ELF-1 (cell line): ENCODE measurements at regions not wholly inside any gene's neighbourhood (a gene's known extent, or its start where the extent isn't known, plus 50 kb on each side); places are given as distances from the start of the nearest gene placed in this dataset.
A peak's percentile ranks its signal among the peaks of the same experiment; 100 is the strongest.
"Not testable (repeated sequence)": the region's sequence is repeated elsewhere in the genome, so short reads cannot be mapped to it uniquely, and the experiment has no call there.

Experiments used
- DNase-seq: peaks from one replicate; pipeline ENCODE4 v3.0.0-alpha.2; 2016; ENCODE audit warnings: low read depth, low spot score

- not testable (repeated sequence) for DNase-seq
Observed at GRCh38 chr19:23535901-23536300, 140.6 kb upstream of the ZNF91 start.

- DNase-seq = not testable (repeated sequence)
Observed at GRCh38 chr19:23533441-23533840, 138.2 kb upstream of the ZNF91 start.

- no peak for DNase-seq
Observed at GRCh38 chr19:23531976-23532375, 136.7 kb upstream of the ZNF91 start.

- no peak for DNase-seq
Observed at GRCh38 chr19:23531231-23531790, 136.0 kb upstream of the ZNF91 start.

- DNase-seq = no peak
Observed at GRCh38 chr19:23528376-23528775, 133.1 kb upstream of the ZNF91 start.

GRCh38 chr19:23527797-23528196 lies 132.5 kb upstream of the ZNF91 start:
- DNase-seq = no peak

GRCh38 chr19:23526302-23526701 lies 131.0 kb upstream of the ZNF91 start:
- DNase-seq = no peak

- DNase-seq = peak; percentile 19
Observed at GRCh38 chr19:23525276-23525852, 130.1 kb upstream of the ZNF91 start.

GRCh38 chr19:23523863-23524262 lies 128.6 kb upstream of the ZNF91 start:
- DNase-seq = no peak

GRCh38 chr19:23522431-23522830 lies 127.2 kb upstream of the ZNF91 start:
- DNase-seq = no peak

GRCh38 chr19:23521471-23521870 lies 126.2 kb upstream of the ZNF91 start:
- DNase-seq = no peak

- DNase-seq = no peak
Observed at GRCh38 chr19:23520441-23520840, 125.2 kb upstream of the ZNF91 start.

GRCh38 chr19:23519031-23519430 lies 123.8 kb upstream of the ZNF91 start:
- DNase-seq = no peak

GRCh38 chr19:23516266-23516665 lies 121.0 kb upstream of the ZNF91 start:
- DNase-seq = no peak

GRCh38 chr19:23515551-23515950 lies 120.3 kb upstream of the ZNF91 start:
- no peak for DNase-seq

GRCh38 chr19:23512151-23512925 lies 117.1 kb upstream of the ZNF91 start:
- peak; percentile 6 for DNase-seq

- DNase-seq = no peak
Observed at GRCh38 chr19:23509686-23510450, 114.6 kb upstream of the ZNF91 start.

GRCh38 chr19:23507446-23507845 lies 112.2 kb upstream of the ZNF91 start:
- DNase-seq = peak; percentile 10

GRCh38 chr19:23505738-23506137 lies 110.5 kb upstream of the ZNF91 start:
- DNase-seq = no peak

GRCh38 chr19:23482829-23483228 lies 87.6 kb upstream of the ZNF91 start:
- no peak for DNase-seq

- no peak for DNase-seq
Observed at GRCh38 chr19:23481043-23481442, 85.8 kb upstream of the ZNF91 start.

- DNase-seq = no peak
Observed at GRCh38 chr19:23475477-23475876, 80.2 kb upstream of the ZNF91 start.
